Astrocyte of the cerebellum (primary cell): ENCODE measurements at regions not wholly inside any gene's neighbourhood (a gene's known extent, or its start where the extent isn't known, plus 50 kb on each side); places are given as distances from the start of the nearest gene placed in this dataset.

Experiments
- DNase-seq: peaks from one replicate; pipeline ENCODE4 v3.0.0-alpha.2; 2011; ENCODE audit warnings: low read depth
- H3K4me3 ChIP-seq: 2 replicates; pipeline ENCODE4 v1.5.1; 2011; ENCODE audit warnings: mild to moderate bottlenecking, low read depth, low read length, moderate library complexity
- CTCF ChIP-seq: IDR thresholded peaks from 2 replicates; pipeline ENCODE4 v1.5.1; 2012; ENCODE audit warnings: low read length, low read depth, moderate library complexity, mild to moderate bottlenecking; ENCODE audit errors: missing control alignments
- in situ Hi-C: cut with HindIII; loops from 2 replicates; pipeline ENCODE4 v1.10.0; 2017; ENCODE audit warnings: low sequenced_read_pairs

GRCh38 chr3:177471733-177472480 is 274.6 kb upstream of the TBL1XR1 start:
- no peak overlapping the region for H3K4me3 ChIP-seq
- no peak for TF ChIP-seq CTCF
- in situ Hi-C loops: no loop called here
- no peak for DNase-seq

- in situ Hi-C loops: no loop called here
- no peak overlapping the region for H3K4me3 ChIP-seq
- no peak for TF ChIP-seq CTCF
- no peak for DNase-seq
Observed at GRCh38 chr3:177473184-177473583, 275.9 kb upstream of the TBL1XR1 start.

GRCh38 chr3:177473903-177474302 is 276.6 kb upstream of the TBL1XR1 start:
- DNase-seq: no peak
- no peak overlapping the region for H3K4me3 ChIP-seq
- in situ Hi-C loops: no loop called here
- no peak for TF ChIP-seq CTCF

- DNase-seq: no peak
- in situ Hi-C loops: loop anchor here (5.0 kb wide), 1 partner anchor 118 kb away; no protein-coding TSS in a partner anchor
- H3K4me3 ChIP-seq: no peak overlapping the region
- no peak for TF ChIP-seq CTCF
Observed at GRCh38 chr3:177474652-177475355, 277.5 kb upstream of the TBL1XR1 start.

- no peak overlapping the region for H3K4me3 ChIP-seq
- no peak for DNase-seq
- in situ Hi-C loops: loop anchor here (5.0 kb wide), 1 partner anchor 118 kb away; no protein-coding TSS in a partner anchor
- no peak for TF ChIP-seq CTCF
Observed at GRCh38 chr3:177475356-177475665, 278.0 kb upstream of the TBL1XR1 start.

- no peak for TF ChIP-seq CTCF
- no peak for DNase-seq
- no peak overlapping the region for H3K4me3 ChIP-seq
- in situ Hi-C loops: loop anchor here (5.0 kb wide), 1 partner anchor 119 kb away; no protein-coding TSS in a partner anchor
Observed at GRCh38 chr3:177476495-177476894, 279.2 kb upstream of the TBL1XR1 start.
